Stimulated activated naive CD8-positive, alpha-beta T cell treated with anti-CD3 and anti-CD28 coated beads, Interleukin-15, Interleukin-2, amounts not matched to agents 100 U/mL and 50 U/mL, for 24 hours (primary cell): ENCODE measurements at regions not wholly inside any gene's neighbourhood (a gene's known extent, or its start where the extent isn't known, plus 50 kb on each side); places are given as distances from the start of the nearest gene placed in this dataset.
"Not testable (repeated sequence)": the region's sequence is repeated elsewhere in the genome, so short reads cannot be mapped to it uniquely, and the experiment has no call there.

Source experiments
- ATAC-seq: fragments of 150-1000 bp; cut with Tn5 transposase; one replicate; pipeline ENCODE4 v1.10.0; 2021
- DNase-seq: peaks from one replicate; pipeline ENCODE4 v3.0.0; 2021

GRCh38 chr20:52049001-52049731 lies 142.4 kb downstream of the ZFP64 start:
- no peak for DNase-seq
- ATAC-seq = no peak

- ATAC-seq (peak; percentile 92), DNase-seq (peak; percentile 61)
These were observed 143.5 kb downstream of the ZFP64 start for GRCh38 chr20:52047811-52048764.

GRCh38 chr20:52041966-52042365 lies 149.6 kb downstream of the ZFP64 start:
- ATAC-seq (no peak), DNase-seq (no peak)

GRCh38 chr20:52039790-52040189 lies 151.8 kb downstream of the ZFP64 start:
- ATAC-seq = no peak
- DNase-seq = no peak

- ATAC-seq, DNase-seq: not testable (repeated sequence)
These were observed 152.9 kb downstream of the ZFP64 start for GRCh38 chr20:52038632-52039031.

- DNase-seq (no peak), ATAC-seq (no peak)
These were observed 154.2 kb downstream of the ZFP64 start for GRCh38 chr20:52037370-52037769.

- ATAC-seq (no peak), DNase-seq (no peak)
These were observed 155.6 kb downstream of the ZFP64 start for GRCh38 chr20:52035977-52036376.

- no peak for DNase-seq
- no peak for ATAC-seq
These were observed 156.1 kb downstream of the ZFP64 start for GRCh38 chr20:52035498-52035897.

- ATAC-seq (no peak), DNase-seq (no peak)
These were observed 157.0 kb downstream of the ZFP64 start for GRCh38 chr20:52034581-52034980.

GRCh38 chr20:52033313-52033712 lies 158.3 kb downstream of the ZFP64 start:
- ATAC-seq (no peak), DNase-seq (no peak)

- DNase-seq, ATAC-seq: not testable (repeated sequence)
These were observed 159.3 kb downstream of the ZFP64 start for GRCh38 chr20:52032304-52032683.

- peak; percentile 11 for DNase-seq
- ATAC-seq = peak; percentile 78
These were observed 159.8 kb downstream of the ZFP64 start for GRCh38 chr20:52031563-52032303.

GRCh38 chr20:52031206-52031562 lies 160.4 kb downstream of the ZFP64 start:
- no peak for DNase-seq
- no peak for ATAC-seq

- not testable (repeated sequence) for ATAC-seq, DNase-seq
These were observed 162.4 kb downstream of the ZFP64 start for GRCh38 chr20:52029129-52029528.

- ATAC-seq (no peak), DNase-seq (no peak)
These were observed 165.6 kb downstream of the ZFP64 start for GRCh38 chr20:52025938-52026337.

GRCh38 chr20:52019313-52019712 lies 172.3 kb downstream of the ZFP64 start:
- ATAC-seq = no peak
- DNase-seq = no peak

- DNase-seq (no peak), ATAC-seq (no peak)
These were observed 173.8 kb downstream of the ZFP64 start for GRCh38 chr20:52017669-52018317.

- DNase-seq (no peak), ATAC-seq (no peak)
These were observed 175.6 kb downstream of the ZFP64 start for GRCh38 chr20:52016022-52016421.

GRCh38 chr20:52015155-52015554 lies 176.4 kb downstream of the ZFP64 start:
- ATAC-seq (no peak), DNase-seq (no peak)

GRCh38 chr20:52012079-52012478 lies 179.5 kb downstream of the ZFP64 start:
- no peak for ATAC-seq
- DNase-seq = no peak

- DNase-seq = no peak
- no peak for ATAC-seq
These were observed 180.5 kb downstream of the ZFP64 start for GRCh38 chr20:52011093-52011492.

- ATAC-seq = no peak
- DNase-seq = no peak
These were observed 181.0 kb downstream of the ZFP64 start for GRCh38 chr20:52010541-52010940.
